Keratinocyte (primary cell): ENCODE measurements at regions not wholly inside any gene's neighbourhood (a gene's known extent, or its start where the extent isn't known, plus 50 kb on each side); places are given as distances from the start of the nearest gene placed in this dataset.

Experiments used
- DNase-seq: peaks from one replicate; pipeline ENCODE4 v3.0.0-alpha.2; 2011; ENCODE audit warnings: low read depth, missing footprints, low spot score
- FAIRE-seq: peaks from 2 replicates; lab custom pipeline; 2011; peaks lifted over from hg19 to GRCh38; lab: Jason Lieb, UNC
- H2AFZ ChIP-seq: 2 replicates; pipeline ENCODE4 v1.6.0; 2012; ENCODE audit warnings: low read length, control low read depth, inconsistent platforms; ENCODE audit not compliant: control insufficient read depth
- H3K27ac ChIP-seq: 2 replicates; pipeline ENCODE4 v1.5.1; 2011; ENCODE audit warnings: low read length; ENCODE audit not compliant: control insufficient read depth, insufficient read depth
- H3K27me3 ChIP-seq: 3 replicates; pipeline ENCODE4 v1.6.0; 2011; ENCODE audit warnings: low read length; ENCODE audit not compliant: control insufficient read depth, insufficient read depth; ENCODE audit errors: extremely low read depth
- H3K36me3 ChIP-seq, 2 experiments: 2 replicates in 1 of 2; 3 replicates in 1 of 2; pipeline ENCODE4 v1.5.1; 2011; ENCODE audit warnings: low read length in 2 of 2, mild to moderate bottlenecking in 1 of 2; ENCODE audit not compliant: control insufficient read depth in 2 of 2, insufficient read depth in 2 of 2; ENCODE audit errors: extremely low read depth in 1 of 2
- H3K4me1 ChIP-seq: 3 replicates; pipeline ENCODE4 v1.5.1; 2011; ENCODE audit warnings: low read length; ENCODE audit not compliant: control insufficient read depth, insufficient read depth; ENCODE audit errors: extremely low read depth
- H3K4me2 ChIP-seq: 3 replicates; pipeline ENCODE4 v1.6.0; 2011; ENCODE audit warnings: low read depth, low read length; ENCODE audit not compliant: control insufficient read depth, insufficient read depth; ENCODE audit errors: extremely low read depth
- H3K4me3 ChIP-seq, 3 experiments: fragments of 200-600 bp in 1 of 3; sonication (generic) in 1 of 3; 2 replicates in 2 of 3; 3 replicates in 1 of 3; pipeline ENCODE4 v1.5.1; 2011 to 2016; ENCODE audit warnings: low read length in 3 of 3, mild to moderate bottlenecking in 3 of 3, control low read depth in 2 of 3, inconsistent platforms in 1 of 3, low read depth in 1 of 3, mixed read lengths in 1 of 3, mixed run types in 1 of 3, moderate library complexity in 1 of 3; ENCODE audit not compliant: control insufficient read depth in 2 of 3, insufficient read depth in 2 of 3; ENCODE audit errors: extremely low read depth in 1 of 3
- H3K79me2 ChIP-seq: 2 replicates; pipeline ENCODE4 v1.6.0; 2012; ENCODE audit warnings: low read length; ENCODE audit not compliant: control insufficient read depth, insufficient read depth
- H3K9ac ChIP-seq: 3 replicates; pipeline ENCODE4 v1.6.0; 2011; ENCODE audit warnings: low read length; ENCODE audit not compliant: control insufficient read depth, insufficient read depth; ENCODE audit errors: extremely low read depth
- H3K9me1 ChIP-seq: 3 replicates; pipeline ENCODE4 v1.6.0; 2011; ENCODE audit warnings: low read length; ENCODE audit not compliant: control insufficient read depth, insufficient read depth; ENCODE audit errors: extremely low read depth
- H3K9me3 ChIP-seq: 2 replicates; pipeline ENCODE4 v1.5.1; 2012; ENCODE audit warnings: low read depth, low read length; ENCODE audit not compliant: control insufficient read depth
- H4K20me1 ChIP-seq: 3 replicates; pipeline ENCODE4 v1.6.0; 2011; ENCODE audit warnings: low read length; ENCODE audit not compliant: control insufficient read depth, insufficient read depth; ENCODE audit errors: extremely low read depth
- EZH2 ChIP-seq: IDR thresholded peaks from one replicate; pipeline ENCODE4 v1.6.1; 2012; ENCODE audit warnings: inconsistent platforms, mild to moderate bottlenecking, low read length, moderate library complexity
- dilution Hi-C: fragments of 300-500 bp; cut with MboI; formaldehyde crosslinking; loops from one replicate; pipeline ENCODE4 v1.7.0; 2020; ENCODE audit warnings: low sequenced_read_pairs; ENCODE audit not compliant: extremely low pct_ligation_motif_present
- TF ChIP-seq, protein P1 (sequence below), 3 experiments: IDR thresholded peaks in 1 of 3; conservative IDR thresholded peaks in 1 of 3; optimal IDR thresholded peaks in 1 of 3; 2 replicates in 2 of 3; 3 replicates in 1 of 3; pipeline versions ENCODE3 to v1.5.1; 2011; ENCODE audit warnings: low read length in 3 of 3, mild to moderate bottlenecking in 3 of 3, moderate library complexity in 2 of 3, control low read depth in 1 of 3, inconsistent platforms in 1 of 3; ENCODE audit not compliant: insufficient read depth in 2 of 3; ENCODE audit errors: extremely low read depth in 1 of 3

DNA sequence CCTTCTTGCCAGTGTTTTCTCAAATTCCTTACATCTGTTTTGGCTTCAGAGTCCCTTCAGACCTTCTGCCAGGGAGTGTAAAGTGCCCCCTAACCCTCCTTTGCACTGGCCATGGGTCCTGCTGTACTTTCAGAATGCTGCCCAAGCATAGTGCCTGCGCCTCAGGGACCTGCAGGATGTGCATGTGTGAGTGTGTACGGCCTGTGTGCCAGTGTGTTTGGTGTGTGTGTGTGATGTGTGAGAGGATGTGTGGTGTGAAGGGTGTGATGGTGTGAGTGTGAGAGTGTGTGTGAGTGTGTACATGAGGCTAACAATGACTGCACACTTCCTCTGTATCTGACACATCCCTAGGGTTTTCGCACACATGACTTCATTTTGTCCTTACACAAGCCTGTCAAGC, 265.8 kb upstream of the RAB4A start:
- Histone ChIP-seq H3K27ac (no peak overlapping the region), H3K4me3 (no peak overlapping the region), H3K4me2 (no peak overlapping the region), H3K36me3 (no peaks in the 10 kb centered on the region), H3K79me2 (no peaks in the 10 kb centered on the region), H3K9me3 (no peaks in the 10 kb centered on the region), H3K9ac (no peak overlapping the region), H3K4me1 (peaks cover 9% of the 10 kb centered on the region), H4K20me1 (no peaks in the 10 kb centered on the region), H2AFZ (no peak overlapping the region), H3K27me3 (peaks cover 3% of the 10 kb centered on the region), H3K9me1 (no peaks in the 10 kb centered on the region)
- TF ChIP-seq, protein P1, sequence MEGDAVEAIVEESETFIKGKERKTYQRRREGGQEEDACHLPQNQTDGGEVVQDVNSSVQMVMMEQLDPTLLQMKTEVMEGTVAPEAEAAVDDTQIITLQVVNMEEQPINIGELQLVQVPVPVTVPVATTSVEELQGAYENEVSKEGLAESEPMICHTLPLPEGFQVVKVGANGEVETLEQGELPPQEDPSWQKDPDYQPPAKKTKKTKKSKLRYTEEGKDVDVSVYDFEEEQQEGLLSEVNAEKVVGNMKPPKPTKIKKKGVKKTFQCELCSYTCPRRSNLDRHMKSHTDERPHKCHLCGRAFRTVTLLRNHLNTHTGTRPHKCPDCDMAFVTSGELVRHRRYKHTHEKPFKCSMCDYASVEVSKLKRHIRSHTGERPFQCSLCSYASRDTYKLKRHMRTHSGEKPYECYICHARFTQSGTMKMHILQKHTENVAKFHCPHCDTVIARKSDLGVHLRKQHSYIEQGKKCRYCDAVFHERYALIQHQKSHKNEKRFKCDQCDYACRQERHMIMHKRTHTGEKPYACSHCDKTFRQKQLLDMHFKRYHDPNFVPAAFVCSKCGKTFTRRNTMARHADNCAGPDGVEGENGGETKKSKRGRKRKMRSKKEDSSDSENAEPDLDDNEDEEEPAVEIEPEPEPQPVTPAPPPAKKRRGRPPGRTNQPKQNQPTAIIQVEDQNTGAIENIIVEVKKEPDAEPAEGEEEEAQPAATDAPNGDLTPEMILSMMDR (optimal IDR thresholded peaks at IDR 0.05 in 1 of 3, IDR thresholded peaks at IDR 0.05 in 1 of 3, conservative IDR thresholded peaks at IDR 0.05 in 1 of 3; ENCODE audit: extremely low read depth in 1 of 3, insufficient read depth in 2 of 3, low read length in 3 of 3), result no peak
- FAIRE-seq (no peak), DNase-seq (no peak)
- dilution Hi-C loops, result no loop called here

GRCh38 chr1:229005556-229005955, 265.4 kb upstream of the RAB4A start:
- Histone ChIP-seq H3K36me3 (no peaks in the 10 kb centered on the region), H3K9ac (no peak overlapping the region), H3K9me1 (no peaks in the 10 kb centered on the region), H4K20me1 (no peaks in the 10 kb centered on the region), H3K4me1 (peaks cover 9% of the 10 kb centered on the region), H3K4me2 (no peak overlapping the region), H3K27me3 (peaks cover 3% of the 10 kb centered on the region), H3K4me3 (no peak overlapping the region), H3K79me2 (no peaks in the 10 kb centered on the region), H2AFZ (no peak overlapping the region), H3K27ac (no peak overlapping the region), H3K9me3 (no peaks in the 10 kb centered on the region)
- FAIRE-seq (no peak), DNase-seq (no peak)
- TF ChIP-seq EZH2, result no peak
- TF ChIP-seq, protein P1 (optimal IDR thresholded peaks at IDR 0.05 in 1 of 3, IDR thresholded peaks at IDR 0.05 in 1 of 3, conservative IDR thresholded peaks at IDR 0.05 in 1 of 3; ENCODE audit: extremely low read depth in 1 of 3, insufficient read depth in 2 of 3, low read length in 3 of 3), result no peak
- dilution Hi-C loops, result no loop called here
